ENCODE measurements at regions not wholly inside any gene's neighbourhood (a gene's known extent, or its start where the extent isn't known, plus 50 kb on each side); places are given as distances from the start of the nearest gene placed in this dataset.

DNA sequence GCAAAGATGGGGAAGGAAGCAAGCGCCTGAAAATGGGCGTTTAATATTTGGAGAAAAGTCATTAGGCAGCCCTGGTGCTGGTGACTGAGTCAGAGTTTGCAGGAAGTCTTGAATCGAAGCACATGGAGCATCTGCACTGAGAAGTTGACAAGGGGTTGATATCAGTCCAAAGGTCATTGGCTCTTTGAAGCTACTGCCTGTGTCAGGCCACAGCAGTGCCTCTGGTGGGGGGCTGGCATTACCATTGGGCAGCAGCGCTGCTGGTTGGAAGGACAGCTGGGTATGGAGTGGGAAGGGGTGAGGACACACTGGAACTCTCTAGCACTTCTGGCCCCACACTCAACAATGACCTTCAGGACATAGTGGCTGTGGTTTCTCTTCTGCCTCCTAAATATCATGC is 150.4 kb upstream of the ERCC6L2 start (continued):
- TF ChIP-seq, protein P1, sequence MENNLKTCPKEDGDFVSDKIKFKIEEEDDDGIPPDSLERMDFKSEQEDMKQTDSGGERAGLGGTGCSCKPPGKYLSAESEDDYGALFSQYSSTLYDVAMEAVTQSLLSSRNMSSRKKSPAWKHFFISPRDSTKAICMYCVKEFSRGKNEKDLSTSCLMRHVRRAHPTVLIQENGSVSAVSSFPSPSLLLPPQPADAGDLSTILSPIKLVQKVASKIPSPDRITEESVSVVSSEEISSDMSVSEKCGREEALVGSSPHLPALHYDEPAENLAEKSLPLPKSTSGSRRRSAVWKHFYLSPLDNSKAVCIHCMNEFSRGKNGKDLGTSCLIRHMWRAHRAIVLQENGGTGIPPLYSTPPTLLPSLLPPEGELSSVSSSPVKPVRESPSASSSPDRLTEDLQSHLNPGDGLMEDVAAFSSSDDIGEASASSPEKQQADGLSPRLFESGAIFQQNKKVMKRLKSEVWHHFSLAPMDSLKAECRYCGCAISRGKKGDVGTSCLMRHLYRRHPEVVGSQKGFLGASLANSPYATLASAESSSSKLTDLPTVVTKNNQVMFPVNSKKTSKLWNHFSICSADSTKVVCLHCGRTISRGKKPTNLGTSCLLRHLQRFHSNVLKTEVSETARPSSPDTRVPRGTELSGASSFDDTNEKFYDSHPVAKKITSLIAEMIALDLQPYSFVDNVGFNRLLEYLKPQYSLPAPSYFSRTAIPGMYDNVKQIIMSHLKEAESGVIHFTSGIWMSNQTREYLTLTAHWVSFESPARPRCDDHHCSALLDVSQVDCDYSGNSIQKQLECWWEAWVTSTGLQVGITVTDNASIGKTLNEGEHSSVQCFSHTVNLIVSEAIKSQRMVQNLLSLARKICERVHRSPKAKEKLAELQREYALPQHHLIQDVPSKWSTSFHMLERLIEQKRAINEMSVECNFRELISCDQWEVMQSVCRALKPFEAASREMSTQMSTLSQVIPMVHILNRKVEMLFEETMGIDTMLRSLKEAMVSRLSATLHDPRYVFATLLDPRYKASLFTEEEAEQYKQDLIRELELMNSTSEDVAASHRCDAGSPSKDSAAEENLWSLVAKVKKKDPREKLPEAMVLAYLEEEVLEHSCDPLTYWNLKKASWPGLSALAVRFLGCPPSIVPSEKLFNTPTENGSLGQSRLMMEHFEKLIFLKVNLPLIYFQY (CRISPR knock-in tag; IDR thresholded peaks at IDR 0.05; ENCODE audit: borderline replicate concordance): no peak
- TF ChIP-seq HDAC1 (CRISPR knock-in tag; IDR thresholded peaks at IDR 0.05): peak; percentile 36; the same call in 1 of the 2 replicates
- TF ChIP-seq ZNF609 (CRISPR knock-in tag; IDR thresholded peaks at IDR 0.05; ENCODE audit: borderline replicate concordance): no peak
- TF ChIP-seq ZNF552 (CRISPR knock-in tag; IDR thresholded peaks at IDR 0.05; ENCODE audit: borderline replicate concordance): no peak
- no peak for TF ChIP-seq ZNF747 (CRISPR knock-in tag; IDR thresholded peaks at IDR 0.05; ENCODE audit: borderline replicate concordance)
- TF ChIP-seq, protein P2, sequence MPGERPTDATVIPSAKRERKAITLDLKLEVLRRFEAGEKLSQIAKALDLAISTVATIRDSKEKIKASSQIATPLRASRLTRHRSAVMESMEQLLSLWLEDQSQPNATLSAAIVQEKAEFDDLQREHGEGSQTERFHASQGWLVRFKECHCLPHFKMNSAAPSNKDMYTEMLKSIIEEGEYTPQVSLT (CRISPR knock-in tag; IDR thresholded peaks at IDR 0.05; ENCODE audit: borderline replicate concordance, low read depth): no peak
- TF ChIP-seq PAF1 (CRISPR knock-in tag; IDR thresholded peaks at IDR 0.05): no peak
- TF ChIP-seq HMGXB3 (CRISPR knock-in tag; IDR thresholded peaks at IDR 0.05; ENCODE audit: borderline replicate concordance): no peak
- TF ChIP-seq NFIB (CRISPR knock-in tag; IDR thresholded peaks at IDR 0.05; ENCODE audit: borderline replicate concordance): no peak
- no peak for TF ChIP-seq NR1H2 (CRISPR knock-in tag; IDR thresholded peaks at IDR 0.05; ENCODE audit: borderline replicate concordance, low read depth)
- no peak for TF ChIP-seq TMF1 (CRISPR knock-in tag; IDR thresholded peaks at IDR 0.05; ENCODE audit: low read depth)
- TF ChIP-seq ZNF510 (CRISPR knock-in tag; IDR thresholded peaks at IDR 0.05; ENCODE audit: low read depth): no peak
- TF ChIP-seq, protein P3, sequence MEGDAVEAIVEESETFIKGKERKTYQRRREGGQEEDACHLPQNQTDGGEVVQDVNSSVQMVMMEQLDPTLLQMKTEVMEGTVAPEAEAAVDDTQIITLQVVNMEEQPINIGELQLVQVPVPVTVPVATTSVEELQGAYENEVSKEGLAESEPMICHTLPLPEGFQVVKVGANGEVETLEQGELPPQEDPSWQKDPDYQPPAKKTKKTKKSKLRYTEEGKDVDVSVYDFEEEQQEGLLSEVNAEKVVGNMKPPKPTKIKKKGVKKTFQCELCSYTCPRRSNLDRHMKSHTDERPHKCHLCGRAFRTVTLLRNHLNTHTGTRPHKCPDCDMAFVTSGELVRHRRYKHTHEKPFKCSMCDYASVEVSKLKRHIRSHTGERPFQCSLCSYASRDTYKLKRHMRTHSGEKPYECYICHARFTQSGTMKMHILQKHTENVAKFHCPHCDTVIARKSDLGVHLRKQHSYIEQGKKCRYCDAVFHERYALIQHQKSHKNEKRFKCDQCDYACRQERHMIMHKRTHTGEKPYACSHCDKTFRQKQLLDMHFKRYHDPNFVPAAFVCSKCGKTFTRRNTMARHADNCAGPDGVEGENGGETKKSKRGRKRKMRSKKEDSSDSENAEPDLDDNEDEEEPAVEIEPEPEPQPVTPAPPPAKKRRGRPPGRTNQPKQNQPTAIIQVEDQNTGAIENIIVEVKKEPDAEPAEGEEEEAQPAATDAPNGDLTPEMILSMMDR (CRISPR knock-in tag; IDR thresholded peaks at IDR 0.05): 0 out of 2 replicates have a peak, but pooled peaks have one; percentile 20

All from HepG2 (cell line).